COR-L47 (cell line): ENCODE measurements at regions not wholly inside any gene's neighbourhood (a gene's known extent, or its start where the extent isn't known, plus 50 kb on each side); places are given as distances from the start of the nearest gene placed in this dataset.

ENCODE experiments used
- DNase-seq: peaks from one replicate; lab custom pipeline; 2025; lab: John Stamatoyannopoulos, UW

DNA sequence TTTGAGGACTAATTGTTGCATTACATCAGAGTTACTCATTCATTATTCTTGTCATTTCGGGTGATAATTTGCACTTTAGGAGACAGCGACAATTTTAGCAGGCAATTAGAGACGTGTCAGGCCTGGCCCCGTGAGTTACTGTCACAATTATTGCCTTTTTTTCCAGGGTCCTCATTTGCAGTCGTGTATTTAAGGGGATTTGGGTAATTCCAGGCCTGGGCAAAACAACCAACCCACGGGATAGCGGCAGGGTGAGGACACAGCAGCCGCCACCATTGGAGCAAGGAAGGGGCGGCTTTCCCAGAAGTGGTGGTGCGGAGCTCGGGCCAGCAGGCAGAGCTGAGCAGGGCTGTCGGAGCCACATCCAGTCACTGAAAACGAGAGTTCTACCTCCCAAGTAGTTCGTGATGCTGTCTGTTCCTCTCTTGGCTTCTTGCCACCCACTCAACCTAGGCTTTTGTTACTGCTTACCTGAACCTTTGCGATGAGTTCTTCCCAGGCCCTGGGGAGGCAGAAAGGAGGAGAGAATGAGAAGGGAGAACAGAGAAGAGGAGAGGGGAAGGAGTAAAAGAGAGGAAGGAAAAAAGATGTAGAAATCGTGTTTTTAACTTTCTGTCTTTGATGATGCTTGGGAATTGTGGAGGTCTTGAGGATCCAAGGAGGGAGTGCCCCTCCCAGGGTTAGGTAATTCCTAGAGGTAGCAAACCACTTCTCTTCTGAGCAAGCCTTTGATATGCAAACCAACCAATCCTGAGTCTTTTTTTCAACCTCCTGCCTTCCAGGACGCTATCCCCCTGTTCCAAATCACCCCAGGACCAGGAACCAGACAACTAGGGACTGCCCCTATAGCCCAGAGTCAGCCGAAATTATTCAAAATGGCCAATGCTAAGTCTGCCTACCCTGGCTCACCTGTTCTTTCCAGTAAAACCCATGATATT lies 236.1 kb downstream of the MIAT start:
- DNase-seq = peak; percentile 69

- DNase-seq = no peak
Measured at GRCh38 chr22:26894362-26894761, 237.0 kb downstream of the MIAT start.

GRCh38 chr22:26894766-26895485 lies 237.5 kb downstream of the MIAT start:
- DNase-seq = no peak

DNA sequence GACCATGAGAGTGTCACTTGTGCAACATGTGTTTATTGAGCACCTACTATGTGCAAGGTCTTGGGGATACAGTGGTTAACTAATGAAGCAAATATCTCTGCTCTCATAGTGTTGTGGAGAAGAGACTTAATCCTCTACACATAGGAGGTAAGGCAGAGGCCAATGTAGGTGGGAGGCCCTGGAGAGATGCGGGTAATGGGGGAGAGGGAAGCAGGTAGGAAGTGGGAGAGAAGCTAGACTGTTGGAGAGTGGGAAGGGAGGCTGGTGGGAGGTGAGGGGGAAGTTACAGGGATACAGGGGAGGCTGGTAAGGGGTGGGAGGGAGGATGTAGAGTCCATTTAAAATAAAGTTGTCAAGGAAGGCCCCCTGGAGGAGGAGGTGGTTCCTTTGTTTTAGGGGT lies 240.0 kb downstream of the MIAT start:
- no peak for DNase-seq

GRCh38 chr22:26898946-26899605 lies 241.7 kb downstream of the MIAT start:
- peak; percentile 64 for DNase-seq

- DNase-seq = no peak
Measured at GRCh38 chr22:26900787-26901186, 243.4 kb downstream of the MIAT start.

GRCh38 chr22:26901198-26901816 lies 243.9 kb downstream of the MIAT start:
- DNase-seq = no peak

GRCh38 chr22:26902401-26903029 lies 245.1 kb downstream of the MIAT start:
- no peak for DNase-seq

GRCh38 chr22:26903030-26903856 lies 245.9 kb downstream of the MIAT start:
- DNase-seq = no peak

GRCh38 chr22:26904483-26904882 lies 247.1 kb downstream of the MIAT start:
- DNase-seq = no peak

GRCh38 chr22:26905076-26905475 lies 247.7 kb downstream of the MIAT start:
- DNase-seq = no peak

DNA sequence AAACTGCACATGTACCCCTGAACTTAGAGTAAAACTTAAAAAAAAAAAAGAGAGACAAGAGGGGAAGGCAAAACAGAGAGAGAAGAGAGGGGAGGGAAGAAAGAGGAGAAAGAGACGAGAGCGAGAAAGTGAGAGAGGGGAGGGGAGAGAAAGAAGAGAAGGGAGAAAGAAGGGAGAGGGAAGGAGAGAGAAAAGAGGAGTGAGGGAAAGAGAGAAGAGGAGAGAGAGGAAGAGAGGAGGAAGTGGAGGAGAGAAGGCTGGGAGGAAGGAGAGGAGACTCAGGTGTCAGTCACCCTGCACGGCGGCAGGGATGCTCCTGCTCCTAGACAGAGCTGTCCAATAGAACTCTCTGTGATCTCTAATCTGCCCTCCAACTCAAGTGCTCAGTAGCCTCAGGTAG lies 248.3 kb downstream of the MIAT start:
- no peak for DNase-seq

GRCh38 chr22:26906464-26906863 lies 249.1 kb downstream of the MIAT start:
- DNase-seq = peak; percentile 82

GRCh38 chr22:26907366-26907765 lies 250.0 kb downstream of the MIAT start:
- no peak for DNase-seq

DNA sequence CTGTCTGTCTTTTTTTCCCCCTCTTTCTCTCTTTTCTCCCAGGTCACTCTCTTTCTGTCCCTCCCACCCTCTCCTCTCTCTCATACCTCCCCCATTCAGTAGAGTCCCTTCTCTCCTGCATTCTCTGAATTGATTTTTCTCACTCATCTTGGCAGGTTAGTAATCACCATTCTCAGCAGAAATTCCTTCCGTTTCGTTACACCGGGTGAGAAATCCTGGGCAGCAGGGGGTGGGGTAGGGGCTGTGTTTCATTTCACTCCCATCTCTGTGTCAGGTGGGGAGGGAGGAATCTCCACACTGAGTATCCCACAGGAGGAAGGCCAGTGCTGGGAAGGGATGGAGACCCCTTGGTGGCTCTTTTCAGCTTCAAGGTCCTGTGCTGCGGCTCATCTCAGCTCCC lies 253.5 kb downstream of the MIAT start:
- DNase-seq = no peak

- DNase-seq = no peak
Measured at GRCh38 chr22:26912655-26913345, 255.4 kb downstream of the MIAT start.

- DNase-seq = no peak
Measured at GRCh38 chr22:26914519-26915185, 257.3 kb downstream of the MIAT start.

- DNase-seq = no peak
Measured at GRCh38 chr22:26916236-26916635, 258.8 kb downstream of the MIAT start.

DNA sequence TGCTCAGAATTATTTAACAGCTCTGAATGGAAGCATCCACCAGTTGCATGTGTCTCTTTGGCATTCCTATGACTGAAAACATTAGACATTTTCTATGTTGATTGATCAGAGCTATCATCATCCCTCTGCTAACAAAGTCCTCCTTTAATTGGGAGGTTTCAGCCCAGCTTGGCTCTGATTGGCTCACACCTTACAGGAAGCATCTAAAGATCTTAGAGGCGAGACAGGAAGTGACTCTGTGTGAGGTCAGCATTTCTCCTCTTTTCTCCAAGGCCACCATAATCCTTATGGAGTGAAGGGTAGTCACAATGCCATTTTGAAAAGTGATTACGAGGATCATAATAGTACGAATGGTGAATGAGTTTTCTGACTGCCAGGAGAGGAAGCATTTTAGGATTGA lies 260.8 kb downstream of the MIAT start:
- no peak for DNase-seq

- no peak for DNase-seq
Measured at GRCh38 chr22:26921726-26922125, 264.3 kb downstream of the MIAT start.
